ENCODE measurements at regions not wholly inside any gene's neighbourhood (a gene's known extent, or its start where the extent isn't known, plus 50 kb on each side); places are given as distances from the start of the nearest gene placed in this dataset.

DNA sequence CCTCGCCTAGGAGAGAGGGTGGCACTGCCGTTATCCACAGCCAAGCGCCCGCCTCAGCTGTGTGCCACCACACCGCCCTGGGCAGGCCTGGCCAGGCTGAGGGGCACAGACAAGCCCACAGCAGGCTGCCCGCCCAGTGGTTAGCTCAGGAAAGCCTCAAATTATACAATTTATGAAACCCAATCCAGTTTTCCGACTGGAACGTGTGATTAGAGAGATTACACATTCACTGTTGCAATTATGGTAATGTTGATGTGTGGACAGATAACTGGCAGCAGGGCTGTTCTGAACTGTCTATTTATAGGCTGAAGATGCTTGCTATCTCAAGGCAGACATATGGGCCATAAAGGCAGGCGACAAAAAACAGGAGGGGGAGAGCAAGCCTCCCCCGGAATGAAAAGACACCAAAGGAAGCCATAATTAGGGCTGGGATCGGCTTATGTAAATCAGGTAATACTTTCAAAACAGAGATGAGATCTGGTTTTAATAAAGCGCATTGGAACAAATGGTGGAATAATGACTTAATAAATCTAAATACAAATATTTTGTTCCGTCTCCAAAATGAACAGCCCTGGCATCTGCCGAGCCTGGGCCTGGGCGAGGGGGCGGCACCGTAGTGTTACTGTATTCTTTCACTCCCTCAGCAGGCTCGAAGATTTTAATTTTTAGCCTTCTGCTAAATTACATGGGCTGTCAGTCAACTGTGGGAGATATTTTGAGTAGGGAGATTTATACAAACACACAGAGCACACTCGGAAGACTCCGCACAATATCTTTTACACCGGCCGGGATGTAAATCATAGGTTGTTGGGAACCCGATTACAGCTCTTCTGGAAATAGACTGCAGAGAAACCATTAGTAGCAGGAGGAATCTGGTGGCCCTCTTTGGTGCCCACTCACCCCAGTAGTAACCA, 103.1 kb upstream of the TLE3 start:
- Histone ChIP-seq H3K79me2 (ENCODE audit: control insufficient read depth, insufficient read depth, low read length) (no peaks in the 10 kb centered on the region), H3K27ac (ENCODE audit: control insufficient read depth, insufficient read depth) (no peak overlapping the region), H3K4me2 (ENCODE audit: control insufficient read depth, insufficient read depth) (no peak overlapping the region), H3K4me1 (ENCODE audit: control insufficient read depth, insufficient read depth, low read length) (peaks cover 25% of the 10 kb centered on the region), H3K27me3 (replicated peaks in 1 of 2; ENCODE audit: control insufficient read depth in 2 of 2, insufficient read depth in 2 of 2, low read length in 1 of 2) (no peaks in the 10 kb centered on the region; a peak in 1 of 4 replicates), H3K36me3 (ENCODE audit: control insufficient read depth in 2 of 2, insufficient read depth in 2 of 2, low read length in 1 of 2) (no peaks in the 10 kb centered on the region), H4K20me1 (ENCODE audit: control insufficient read depth, insufficient read depth) (no peaks in the 10 kb centered on the region), H3K4me3 (no peak overlapping the region), H2AFZ (ENCODE audit: control insufficient read depth, low read depth, low read length) (no peak overlapping the region), H3K9me3 (replicated peaks; ENCODE audit: control insufficient read depth, insufficient read depth, low read length) (no peaks in the 10 kb centered on the region), H3K9ac (ENCODE audit: control insufficient read depth, insufficient read depth, low read length) (no peak overlapping the region)
- 61% methylated on average over 23 of the region's 23 CpGs for WGBS (ENCODE audit: insufficient coverage, insufficient replicate concordance, low lambda C conversion rate, missing lambda C conversion rate)
- intact Hi-C loops (cut with micrococcal nuclease; ENCODE audit: unreplicated experiment) (no loop called here), in situ Hi-C loops (cut with MboI) (no loop called here)
- BruUV-seq (replicated peaks) = no TSS peak
- SMC1A ChIA-PET (ENCODE audit: uncharacterized antibody, unreplicated experiment) = interaction anchor here (1.2 to 1.3 kb wide), 2 partner anchors 7 to 108 kb away, joined by 3 to 6 read pairs; no protein-coding TSS in a partner anchor
- CTCF ChIA-PET = interaction anchor here (1.0 kb wide), 1 partner anchor 60 kb away, joined by 3 read pairs; no protein-coding TSS in a partner anchor
- POLR2A ChIA-PET = no interaction called here
- no peak for FAIRE-seq
- ATAC-seq = no peak
- TF ChIP-seq JUNB (IDR thresholded peaks at IDR 0.05) (no peak), GATAD2B (conservative IDR thresholded peaks at IDR 0.05; ENCODE audit: low read depth) (no peak), SMC3 (IDR thresholded peaks at IDR 0.05; ENCODE audit: borderline replicate concordance, low read length) (no peak), CREM (IDR thresholded peaks at IDR 0.05; ENCODE audit: low read depth) (no peak), SIN3A (IDR thresholded peaks at IDR 0.05; ENCODE audit: low read depth, low read length) (no peak), CHD4 (IDR thresholded peaks at IDR 0.05) (no peak), TCF3 (IDR thresholded peaks at IDR 0.05; ENCODE audit: borderline replicate concordance, insufficient read depth, low read depth, low read length) (no peak)
- no peak for DNase-seq (ENCODE audit: low read depth, low spot score)
- RAD21 ChIA-PET (ENCODE audit: unreplicated experiment) = no interaction called here
